ENCODE measurements at regions not wholly inside any gene's neighbourhood (a gene's known extent, or its start where the extent isn't known, plus 50 kb on each side); places are given as distances from the start of the nearest gene placed in this dataset.

- DNase-seq (ENCODE audit: low spot score), result no peak
- in situ Hi-C loops (cut with MboI; ENCODE audit: low sequenced_read_pairs, unreplicated experiment), result no loop called here
- TF ChIP-seq CTCF (IDR thresholded peaks at IDR 0.05; ENCODE audit: borderline replicate concordance, control extremely low read depth, extremely low read depth, insufficient read depth, missing control alignments), result no peak
These were observed 1116.9 kb upstream of the CELF2 start for GRCh38 chr10:9900751-9901150.

GRCh38 chr10:9901971-9902370 is 1115.7 kb upstream of the CELF2 start:
- TF ChIP-seq CTCF (IDR thresholded peaks at IDR 0.05; ENCODE audit: borderline replicate concordance, control extremely low read depth, extremely low read depth, insufficient read depth, missing control alignments), result no peak
- no peak for DNase-seq (ENCODE audit: low spot score)
- in situ Hi-C loops (cut with MboI; ENCODE audit: low sequenced_read_pairs, unreplicated experiment), result no loop called here

- in situ Hi-C loops (cut with MboI; ENCODE audit: low sequenced_read_pairs, unreplicated experiment), result no loop called here
- DNase-seq (ENCODE audit: low spot score), result no peak
- TF ChIP-seq CTCF (IDR thresholded peaks at IDR 0.05; ENCODE audit: borderline replicate concordance, control extremely low read depth, extremely low read depth, insufficient read depth, missing control alignments), result no peak
These were observed 1107.2 kb upstream of the CELF2 start for GRCh38 chr10:9910446-9910845.

- TF ChIP-seq CTCF (IDR thresholded peaks at IDR 0.05; ENCODE audit: borderline replicate concordance, control extremely low read depth, extremely low read depth, insufficient read depth, missing control alignments), result no peak
- in situ Hi-C loops (cut with MboI; ENCODE audit: low sequenced_read_pairs, unreplicated experiment), result no loop called here
- no peak for DNase-seq (ENCODE audit: low spot score)
These were observed 1106.2 kb upstream of the CELF2 start for GRCh38 chr10:9911488-9911887.

GRCh38 chr10:9913876-9914514 is 1103.7 kb upstream of the CELF2 start:
- DNase-seq (ENCODE audit: low spot score), result no peak
- in situ Hi-C loops (cut with MboI; ENCODE audit: low sequenced_read_pairs, unreplicated experiment), result no loop called here
- no peak for TF ChIP-seq CTCF (IDR thresholded peaks at IDR 0.05; ENCODE audit: borderline replicate concordance, control extremely low read depth, extremely low read depth, insufficient read depth, missing control alignments)

- in situ Hi-C loops (cut with MboI; ENCODE audit: low sequenced_read_pairs, unreplicated experiment), result no loop called here
- no peak for TF ChIP-seq CTCF (IDR thresholded peaks at IDR 0.05; ENCODE audit: borderline replicate concordance, control extremely low read depth, extremely low read depth, insufficient read depth, missing control alignments)
- no peak for DNase-seq (ENCODE audit: low spot score)
These were observed 1096.1 kb upstream of the CELF2 start for GRCh38 chr10:9921544-9921943.
